ENCODE measurements at regions not wholly inside any gene's neighbourhood (a gene's known extent, or its start where the extent isn't known, plus 50 kb on each side); places are given as distances from the start of the nearest gene placed in this dataset.
"Not testable (repeated sequence)": the region's sequence is repeated elsewhere in the genome, so short reads cannot be mapped to it uniquely, and the experiment has no call there.

GRCh38 chr5:85462957-85463356 is 1078.3 kb upstream of the EDIL3 start:
- DNase-seq (ENCODE audit: low spot score) (no peak), ATAC-seq (ENCODE audit: insufficient number of reproducible peaks, low FRiP score, low read depth) (no peak)
- no peaks in the 10 kb centered on the region for H3K36me3 ChIP-seq
- no peak for TF ChIP-seq CTCF (IDR thresholded peaks at IDR 0.05)
- no peaks in the 10 kb centered on the region for H3K4me1 ChIP-seq (ENCODE audit: control insufficient read depth in 1 of 2, low read depth in 2 of 2)
- H3K9me3 ChIP-seq, result no peaks in the 10 kb centered on the region
- H3K27ac ChIP-seq, result no peak overlapping the region
- H3K27me3 ChIP-seq (replicated peaks; ENCODE audit: insufficient read depth), result no peaks in the 10 kb centered on the region
- H3K4me3 ChIP-seq, result no peak overlapping the region

- no peak overlapping the region for H3K27ac ChIP-seq
- no peaks in the 10 kb centered on the region for H3K4me1 ChIP-seq (ENCODE audit: control insufficient read depth in 1 of 2, low read depth in 2 of 2)
- H3K36me3 ChIP-seq, result no peaks in the 10 kb centered on the region
- ATAC-seq (ENCODE audit: insufficient number of reproducible peaks, low FRiP score, low read depth) (no peak), DNase-seq (ENCODE audit: low spot score) (no peak)
- no peak for TF ChIP-seq CTCF (IDR thresholded peaks at IDR 0.05)
- no peaks in the 10 kb centered on the region for H3K9me3 ChIP-seq
- no peak overlapping the region for H3K4me3 ChIP-seq
- no peaks in the 10 kb centered on the region for H3K27me3 ChIP-seq (replicated peaks; ENCODE audit: insufficient read depth)
Measured at GRCh38 chr5:85466423-85466822, 1081.7 kb upstream of the EDIL3 start.

- no peak overlapping the region for H3K4me3 ChIP-seq
- DNase-seq (ENCODE audit: low spot score) (no peak), ATAC-seq (ENCODE audit: insufficient number of reproducible peaks, low FRiP score, low read depth) (no peak)
- TF ChIP-seq CTCF (IDR thresholded peaks at IDR 0.05), result no peak
- no peaks in the 10 kb centered on the region for H3K4me1 ChIP-seq (ENCODE audit: control insufficient read depth in 1 of 2, low read depth in 2 of 2)
- no peaks in the 10 kb centered on the region for H3K9me3 ChIP-seq
- no peak overlapping the region for H3K27ac ChIP-seq
- H3K36me3 ChIP-seq, result no peaks in the 10 kb centered on the region
- H3K27me3 ChIP-seq (replicated peaks; ENCODE audit: insufficient read depth), result no peaks in the 10 kb centered on the region
Measured at GRCh38 chr5:85472749-85473148, 1088.1 kb upstream of the EDIL3 start.

GRCh38 chr5:85475151-85475550 is 1090.5 kb upstream of the EDIL3 start:
- H3K4me3 ChIP-seq; H3K4me1 ChIP-seq (ENCODE audit: control insufficient read depth in 1 of 2, low read depth in 2 of 2); H3K36me3 ChIP-seq; DNase-seq (ENCODE audit: low spot score); H3K9me3 ChIP-seq; H3K27ac ChIP-seq; H3K27me3 ChIP-seq (replicated peaks; ENCODE audit: insufficient read depth); ATAC-seq (ENCODE audit: insufficient number of reproducible peaks, low FRiP score, low read depth): not testable (repeated sequence)

- Histone ChIP-seq H3K9me3 (no peaks in the 10 kb centered on the region), H3K27ac (no peak overlapping the region), H3K4me1 (ENCODE audit: control insufficient read depth in 1 of 2, low read depth in 2 of 2) (no peaks in the 10 kb centered on the region), H3K36me3 (no peaks in the 10 kb centered on the region), H3K27me3 (replicated peaks; ENCODE audit: insufficient read depth) (no peaks in the 10 kb centered on the region), H3K4me3 (no peak overlapping the region)
- no peak for DNase-seq (ENCODE audit: low spot score)
- no peak for TF ChIP-seq CTCF (IDR thresholded peaks at IDR 0.05)
- no peak for ATAC-seq (ENCODE audit: insufficient number of reproducible peaks, low FRiP score, low read depth)
Measured at GRCh38 chr5:85476617-85477016, 1091.9 kb upstream of the EDIL3 start.

GRCh38 chr5:85479849-85480248 is 1095.2 kb upstream of the EDIL3 start:
- no peak for ATAC-seq (ENCODE audit: insufficient number of reproducible peaks, low FRiP score, low read depth)
- no peak for DNase-seq (ENCODE audit: low spot score)
- H3K27me3 ChIP-seq (replicated peaks; ENCODE audit: insufficient read depth), result no peaks in the 10 kb centered on the region
- no peaks in the 10 kb centered on the region for H3K36me3 ChIP-seq
- no peaks in the 10 kb centered on the region for H3K9me3 ChIP-seq
- TF ChIP-seq CTCF (IDR thresholded peaks at IDR 0.05), result no peak
- H3K4me1 ChIP-seq (ENCODE audit: control insufficient read depth in 1 of 2, low read depth in 2 of 2), result no peaks in the 10 kb centered on the region
- no peak overlapping the region for H3K4me3 ChIP-seq
- no peak overlapping the region for H3K27ac ChIP-seq
